Brain microvascular endothelial cell (primary cell): ENCODE measurements at regions not wholly inside any gene's neighbourhood (a gene's known extent, or its start where the extent isn't known, plus 50 kb on each side); places are given as distances from the start of the nearest gene placed in this dataset.

ENCODE experiments used
- DNase-seq: peaks from one replicate; pipeline ENCODE4 v3.0.0-alpha.2; 2020
- H3K27ac ChIP-seq: fragments of 250-450 bp; sonication (Bioruptor Pico); 2 replicates; pipeline ENCODE4 v1.5.1; 2020; ENCODE audit warnings: mild to moderate bottlenecking, moderate library complexity
- H3K27me3 ChIP-seq: fragments of 250-450 bp; sonication (Bioruptor Pico); replicated peaks from 2 replicates; pipeline ENCODE4 v1.5.1; 2020; ENCODE audit warnings: mild to moderate bottlenecking
- H3K36me3 ChIP-seq: fragments of 250-450 bp; sonication (Bioruptor Pico); replicated peaks from 2 replicates; pipeline ENCODE4 v1.5.1; 2020; ENCODE audit warnings: mild to moderate bottlenecking
- H3K4me3 ChIP-seq: 2 replicates; pipeline ENCODE4 v1.5.1; 2011; ENCODE audit warnings: low read depth, mild to moderate bottlenecking, control low read depth, low read length, moderate library complexity
- in situ Hi-C: cut with HindIII; loops from 2 replicates; pipeline ENCODE4 v1.10.0; 2017; ENCODE audit warnings: low sequenced_read_pairs, low pct_ligation_motif_present
- TF ChIP-seq, protein P1 (sequence below): IDR thresholded peaks from 2 replicates; pipeline ENCODE4 v1.5.1; 2011; ENCODE audit warnings: low read depth, mild to moderate bottlenecking, moderate library complexity, low read length, control low read depth, inconsistent platforms; ENCODE audit errors: missing control alignments

DNA sequence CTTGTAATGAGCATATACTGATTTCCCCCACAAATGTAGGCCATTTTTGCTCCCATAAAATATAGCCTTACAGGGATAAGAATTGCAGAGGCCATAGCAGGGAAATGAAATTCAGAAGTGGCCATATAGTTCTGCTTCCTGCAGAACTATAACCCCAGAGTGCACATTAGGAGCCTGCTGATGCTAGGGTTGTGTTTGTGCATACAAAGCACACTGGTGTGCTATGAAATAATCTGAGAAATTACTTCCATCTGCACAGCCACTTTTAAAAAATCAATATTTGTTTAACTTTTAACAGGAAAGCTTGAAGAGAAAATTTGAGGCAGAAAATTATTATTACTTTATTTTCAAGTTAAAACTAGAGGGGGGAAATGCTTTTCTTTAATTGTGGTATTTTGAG, 380.3 kb downstream of the MRPS30 start:
- TF ChIP-seq, protein P1, sequence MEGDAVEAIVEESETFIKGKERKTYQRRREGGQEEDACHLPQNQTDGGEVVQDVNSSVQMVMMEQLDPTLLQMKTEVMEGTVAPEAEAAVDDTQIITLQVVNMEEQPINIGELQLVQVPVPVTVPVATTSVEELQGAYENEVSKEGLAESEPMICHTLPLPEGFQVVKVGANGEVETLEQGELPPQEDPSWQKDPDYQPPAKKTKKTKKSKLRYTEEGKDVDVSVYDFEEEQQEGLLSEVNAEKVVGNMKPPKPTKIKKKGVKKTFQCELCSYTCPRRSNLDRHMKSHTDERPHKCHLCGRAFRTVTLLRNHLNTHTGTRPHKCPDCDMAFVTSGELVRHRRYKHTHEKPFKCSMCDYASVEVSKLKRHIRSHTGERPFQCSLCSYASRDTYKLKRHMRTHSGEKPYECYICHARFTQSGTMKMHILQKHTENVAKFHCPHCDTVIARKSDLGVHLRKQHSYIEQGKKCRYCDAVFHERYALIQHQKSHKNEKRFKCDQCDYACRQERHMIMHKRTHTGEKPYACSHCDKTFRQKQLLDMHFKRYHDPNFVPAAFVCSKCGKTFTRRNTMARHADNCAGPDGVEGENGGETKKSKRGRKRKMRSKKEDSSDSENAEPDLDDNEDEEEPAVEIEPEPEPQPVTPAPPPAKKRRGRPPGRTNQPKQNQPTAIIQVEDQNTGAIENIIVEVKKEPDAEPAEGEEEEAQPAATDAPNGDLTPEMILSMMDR: no peak
- DNase-seq: no peak
- no peak overlapping the region for H3K4me3 ChIP-seq
- in situ Hi-C loops: no loop called here
- no peak overlapping the region for H3K27ac ChIP-seq
- no peaks in the 10 kb centered on the region for H3K36me3 ChIP-seq
- no peaks in the 10 kb centered on the region for H3K27me3 ChIP-seq

DNA sequence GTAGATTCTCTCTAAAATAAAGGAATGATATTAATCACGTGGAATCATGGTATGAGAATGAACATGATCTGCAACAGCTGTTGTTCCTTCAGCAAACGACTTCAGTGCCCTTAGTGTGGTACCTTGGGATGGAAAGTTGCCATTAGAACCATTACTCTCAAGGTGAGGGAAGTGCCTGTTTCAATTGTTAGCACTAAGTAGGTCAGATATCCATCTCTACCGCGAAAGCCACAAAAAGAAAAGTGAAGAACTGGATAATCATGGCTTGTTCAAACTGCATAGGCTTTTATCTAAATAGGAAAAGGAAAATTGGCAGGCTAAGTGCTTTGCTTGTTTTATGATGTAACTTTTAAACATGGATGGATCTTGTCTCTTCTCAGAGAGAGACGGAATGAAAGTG, 380.7 kb downstream of the MRPS30 start:
- TF ChIP-seq, protein P1: no peak
- no peak for DNase-seq
- H3K36me3 ChIP-seq: no peaks in the 10 kb centered on the region
- no peaks in the 10 kb centered on the region for H3K27me3 ChIP-seq
- in situ Hi-C loops: no loop called here
- no peak overlapping the region for H3K4me3 ChIP-seq
- H3K27ac ChIP-seq: no peak overlapping the region

DNA sequence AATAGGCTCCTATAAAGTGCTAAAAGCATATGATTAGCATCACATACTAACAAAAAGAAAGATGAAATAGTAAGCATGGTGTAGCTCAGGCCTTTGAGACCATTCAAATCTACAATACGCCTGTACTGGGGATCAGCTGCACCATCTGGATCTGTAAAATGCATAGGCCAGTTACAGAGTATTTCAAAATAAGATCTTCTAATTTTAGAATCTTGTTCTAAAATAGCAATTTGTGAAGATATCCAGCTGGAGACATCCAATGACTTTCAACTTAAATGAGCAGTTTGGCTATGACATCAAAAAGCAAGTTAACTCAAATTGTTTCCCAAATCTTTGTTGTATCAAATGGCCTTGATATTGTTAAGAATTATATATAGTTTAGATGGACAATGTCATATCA, 386.3 kb downstream of the MRPS30 start:
- no peaks in the 10 kb centered on the region for H3K27me3 ChIP-seq
- H3K4me3 ChIP-seq: no peak overlapping the region
- H3K36me3 ChIP-seq: no peaks in the 10 kb centered on the region
- in situ Hi-C loops: no loop called here
- TF ChIP-seq, protein P1: no peak
- H3K27ac ChIP-seq: no peak overlapping the region
- DNase-seq: no peak
